BJ (cell line): ENCODE measurements at regions not wholly inside any gene's neighbourhood (a gene's known extent, or its start where the extent isn't known, plus 50 kb on each side); places are given as distances from the start of the nearest gene placed in this dataset.
"Not testable (repeated sequence)": the region's sequence is repeated elsewhere in the genome, so short reads cannot be mapped to it uniquely, and the experiment has no call there.

Source experiments
- CTCF ChIA-PET: fragments of 350-600 bp; formaldehyde crosslinking; extraction: SDS; loops from one replicate; lab custom pipeline; 2021; ENCODE audit warnings: antibody characterized with exemption, inconsistent platforms; lab: Yijun Ruan, JAX
- POLR2A ChIA-PET: fragments of 300-600 bp; sonication (Branson Sonifier 250); formaldehyde crosslinking; extraction: SDS; loops from one replicate; lab custom pipeline; 2021; ENCODE audit warnings: antibody characterized with exemption; lab: Charles Lee
- DNase-seq: peaks from one replicate; pipeline ENCODE4 v3.0.0-alpha.2; 2011; ENCODE audit warnings: low read depth
- H3K27me3 ChIP-seq: 2 replicates; pipeline ENCODE4 v1.6.0; 2011; ENCODE audit warnings: low read length; ENCODE audit not compliant: control insufficient read depth, insufficient read depth
- H3K36me3 ChIP-seq: 2 replicates; pipeline ENCODE4 v1.5.1; 2011; ENCODE audit warnings: low read length; ENCODE audit not compliant: control insufficient read depth, insufficient read depth
- H3K4me3 ChIP-seq: 2 replicates; pipeline ENCODE4 v1.5.1; 2011; ENCODE audit warnings: low read depth, mild to moderate bottlenecking, control low read depth, low read length
- CTCF ChIP-seq: IDR thresholded peaks from 2 replicates; pipeline ENCODE4 v1.5.1; 2011; ENCODE audit warnings: low read depth, mild to moderate bottlenecking, control low read depth, inconsistent platforms, low read length, moderate library complexity; ENCODE audit not compliant: insufficient read depth

- H3K4me3 ChIP-seq, result no peak overlapping the region
- H3K27me3 ChIP-seq, result no peaks in the 10 kb centered on the region
- POLR2A ChIA-PET, result no interaction called here
- no peak for DNase-seq
- CTCF ChIA-PET, result no interaction called here
- no peak for TF ChIP-seq CTCF
- no peaks in the 10 kb centered on the region for H3K36me3 ChIP-seq
Observed at GRCh38 chr4:170348945-170349344, 259.2 kb upstream of the AADAT start.

GRCh38 chr4:170347191-170347590, 257.4 kb upstream of the AADAT start:
- POLR2A ChIA-PET, CTCF ChIA-PET, DNase-seq, H3K27me3 ChIP-seq, H3K4me3 ChIP-seq, H3K36me3 ChIP-seq: not testable (repeated sequence)

GRCh38 chr4:170339522-170339921, 249.8 kb upstream of the AADAT start:
- H3K4me3 ChIP-seq, result no peak overlapping the region
- POLR2A ChIA-PET, result no interaction called here
- no peak for TF ChIP-seq CTCF
- CTCF ChIA-PET, result no interaction called here
- H3K36me3 ChIP-seq, result no peaks in the 10 kb centered on the region
- H3K27me3 ChIP-seq, result no peaks in the 10 kb centered on the region
- DNase-seq, result no peak

DNA sequence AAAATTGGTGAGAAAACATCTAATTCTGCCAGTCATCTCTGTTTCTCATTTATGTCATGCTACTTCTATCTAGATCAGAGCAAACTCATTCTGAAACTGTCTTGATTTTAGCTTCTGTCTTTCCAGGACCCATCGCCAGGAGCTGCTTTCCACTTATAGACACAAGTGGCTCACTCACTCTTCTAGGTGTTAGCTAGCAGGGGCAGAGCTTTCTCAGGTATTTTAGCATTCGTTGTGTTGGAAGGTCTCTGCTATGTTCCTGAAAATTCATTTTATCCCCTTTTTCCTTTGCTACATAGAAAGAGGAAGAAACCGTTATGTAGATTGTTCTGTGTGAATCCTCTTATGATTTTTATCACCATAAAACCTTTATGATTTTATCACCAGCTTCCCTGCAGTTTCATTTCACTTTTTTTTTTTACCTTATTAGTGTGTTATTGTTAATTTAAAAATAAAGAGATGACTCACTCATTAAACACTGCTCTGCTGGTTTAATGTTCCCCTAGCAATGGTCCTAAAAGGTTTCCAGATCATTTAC, 246.6 kb upstream of the AADAT start:
- ChIA-PET POLR2A (no interaction called here), CTCF (no interaction called here)
- H3K36me3 ChIP-seq, result no peaks in the 10 kb centered on the region
- no peak overlapping the region for H3K4me3 ChIP-seq
- no peak for TF ChIP-seq CTCF
- no peak for DNase-seq
- H3K27me3 ChIP-seq, result no peaks in the 10 kb centered on the region

- CTCF ChIA-PET, result interaction anchor here (0.7 kb wide), 1 partner anchor 152 kb away, joined by 4 read pairs; no protein-coding TSS in a partner anchor
- DNase-seq, result no peak
- POLR2A ChIA-PET, result no interaction called here
- no peaks in the 10 kb centered on the region for H3K27me3 ChIP-seq
- H3K4me3 ChIP-seq, result no peak overlapping the region
- TF ChIP-seq CTCF, result no peak
- no peaks in the 10 kb centered on the region for H3K36me3 ChIP-seq
Observed at GRCh38 chr4:170325599-170325998, 235.8 kb upstream of the AADAT start.

DNA sequence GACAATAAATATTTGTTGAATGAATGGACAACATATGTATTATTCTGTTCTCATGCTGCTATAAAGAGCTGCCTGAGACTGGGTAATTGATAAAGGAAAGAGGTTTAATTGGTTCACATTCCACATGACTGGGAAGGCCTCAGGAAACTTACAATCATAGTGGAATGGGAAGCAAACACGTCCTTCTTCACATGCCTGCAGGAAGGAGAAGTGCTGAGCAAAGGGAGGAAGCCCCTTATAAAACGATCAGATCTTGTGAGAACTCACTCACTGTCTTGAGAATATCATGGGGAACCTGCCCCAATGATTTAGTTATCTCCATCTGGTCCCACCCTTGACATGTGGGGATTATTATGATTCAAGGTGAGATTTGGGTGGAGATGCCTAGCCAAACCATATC, 233.9 kb upstream of the AADAT start:
- CTCF ChIA-PET, result interaction anchor here (0.8 kb wide), 1 partner anchor 138 kb away, joined by 3 read pairs; no protein-coding TSS in a partner anchor

More for the DNA sequence above, 233.9 kb upstream of the AADAT start:
- no peak for TF ChIP-seq CTCF
- H3K27me3 ChIP-seq, result no peaks in the 10 kb centered on the region
- DNase-seq, result no peak
- H3K36me3 ChIP-seq, result no peaks in the 10 kb centered on the region
- no peak overlapping the region for H3K4me3 ChIP-seq
- POLR2A ChIA-PET, result no interaction called here
